ENCODE measurements at regions not wholly inside any gene's neighbourhood (a gene's known extent, or its start where the extent isn't known, plus 50 kb on each side); places are given as distances from the start of the nearest gene placed in this dataset.

- TF ChIP-seq CTCF (IDR thresholded peaks at IDR 0.05) (no peak), POLR2A (IDR thresholded peaks at IDR 0.05) (no peak)
Observed at GRCh38 chr21:35674895-35675470, 385.3 kb downstream of the SETD4 start.
